BJ (cell line): ENCODE measurements at regions not wholly inside any gene's neighbourhood (a gene's known extent, or its start where the extent isn't known, plus 50 kb on each side); places are given as distances from the start of the nearest gene placed in this dataset.

Experiments used
- CTCF ChIA-PET: fragments of 350-600 bp; formaldehyde crosslinking; extraction: SDS; loops from one replicate; lab custom pipeline; 2021; ENCODE audit warnings: antibody characterized with exemption, inconsistent platforms; lab: Yijun Ruan, JAX
- POLR2A ChIA-PET: fragments of 300-600 bp; sonication (Branson Sonifier 250); formaldehyde crosslinking; extraction: SDS; loops from one replicate; lab custom pipeline; 2021; ENCODE audit warnings: antibody characterized with exemption; lab: Charles Lee
- DNase-seq: peaks from one replicate; pipeline ENCODE4 v3.0.0-alpha.2; 2011; ENCODE audit warnings: low read depth
- H3K27me3 ChIP-seq: 2 replicates; pipeline ENCODE4 v1.6.0; 2011; ENCODE audit warnings: low read length; ENCODE audit not compliant: control insufficient read depth, insufficient read depth
- H3K36me3 ChIP-seq: 2 replicates; pipeline ENCODE4 v1.5.1; 2011; ENCODE audit warnings: low read length; ENCODE audit not compliant: control insufficient read depth, insufficient read depth
- H3K4me3 ChIP-seq: 2 replicates; pipeline ENCODE4 v1.5.1; 2011; ENCODE audit warnings: low read depth, mild to moderate bottlenecking, control low read depth, low read length
- CTCF ChIP-seq: IDR thresholded peaks from 2 replicates; pipeline ENCODE4 v1.5.1; 2011; ENCODE audit warnings: low read depth, mild to moderate bottlenecking, control low read depth, inconsistent platforms, low read length, moderate library complexity; ENCODE audit not compliant: insufficient read depth

GRCh38 chr14:29061702-29062101 is 295.1 kb downstream of the FOXG1 start:
- ChIA-PET CTCF (no interaction called here), POLR2A (no interaction called here)
- no peaks in the 10 kb centered on the region for H3K36me3 ChIP-seq
- H3K4me3 ChIP-seq = no peak overlapping the region
- H3K27me3 ChIP-seq = no peaks in the 10 kb centered on the region
- no peak for TF ChIP-seq CTCF
- no peak for DNase-seq

GRCh38 chr14:29062466-29062865 is 295.9 kb downstream of the FOXG1 start:
- POLR2A ChIA-PET = no interaction called here
- CTCF ChIA-PET = no interaction called here
- Histone ChIP-seq H3K36me3 (no peaks in the 10 kb centered on the region), H3K4me3 (no peak overlapping the region), H3K27me3 (no peaks in the 10 kb centered on the region)
- no peak for DNase-seq
- no peak for TF ChIP-seq CTCF

- no peak for DNase-seq
These were observed 296.4 kb downstream of the FOXG1 start for GRCh38 chr14:29062976-29063375.

GRCh38 chr14:29064305-29064900 is 297.8 kb downstream of the FOXG1 start:
- Histone ChIP-seq H3K36me3 (no peaks in the 10 kb centered on the region), H3K27me3 (no peaks in the 10 kb centered on the region), H3K4me3 (no peak overlapping the region)
- TF ChIP-seq CTCF = no peak
- ChIA-PET POLR2A (no interaction called here), CTCF (no interaction called here)
- DNase-seq = no peak

More at GRCh38 chr14:29062976-29063375, 296.4 kb downstream of the FOXG1 start:
- no peak for TF ChIP-seq CTCF
- Histone ChIP-seq H3K4me3 (no peak overlapping the region), H3K36me3 (no peaks in the 10 kb centered on the region), H3K27me3 (no peaks in the 10 kb centered on the region)
- CTCF ChIA-PET = no interaction called here
- POLR2A ChIA-PET = no interaction called here

GRCh38 chr14:29069228-29069627 is 302.6 kb downstream of the FOXG1 start:
- no peak for TF ChIP-seq CTCF
- ChIA-PET CTCF (no interaction called here), POLR2A (no interaction called here)
- no peaks in the 10 kb centered on the region for H3K36me3 ChIP-seq
- no peak overlapping the region for H3K4me3 ChIP-seq
- no peaks in the 10 kb centered on the region for H3K27me3 ChIP-seq
- DNase-seq = no peak
